ENCODE measurements at regions not wholly inside any gene's neighbourhood (a gene's known extent, or its start where the extent isn't known, plus 50 kb on each side); places are given as distances from the start of the nearest gene placed in this dataset.

GRCh38 chr16:85227946-85228862, 115.9 kb upstream of the CIBAR2 start:
- TF ChIP-seq CTCF (IDR thresholded peaks at IDR 0.05; ENCODE audit: borderline replicate concordance, extremely low read depth, low read length, poor library complexity, severe bottlenecking) (no peak), EZH2 (IDR thresholded peaks at IDR 0.05; ENCODE audit: borderline replicate concordance, low read depth, low read length, severe bottlenecking) (no peak)
